Caco-2 (cell line): ENCODE measurements at regions not wholly inside any gene's neighbourhood (a gene's known extent, or its start where the extent isn't known, plus 50 kb on each side); places are given as distances from the start of the nearest gene placed in this dataset.

Source experiments
- BruUV-seq: library from RNA; stranded (reverse); fragments of 400-500 nt; replicated peaks from 2 replicates; lab custom pipeline; 2021; lab: Mats Ljungman, UMichigan
- CTCF ChIA-PET: fragments of 300-600 bp; sonication (Branson Sonifier 250); formaldehyde crosslinking; loops from one replicate; lab custom pipeline; 2022; ENCODE audit warnings: antibody characterized with exemption; lab: Charles Lee
- POLR2A ChIA-PET: fragments of 300-600 bp; sonication (Branson Sonifier 250); formaldehyde crosslinking; loops from one replicate; lab custom pipeline; 2022; ENCODE audit warnings: antibody characterized with exemption; lab: Charles Lee
- DNase-seq, 2 experiments: peaks; one replicate each; pipeline versions ENCODE4 v3.0.0 to v3.0.0-alpha.2; 2020 to 2022
- H3K27me3 ChIP-seq: replicated peaks from 2 replicates; pipeline ENCODE4 v1.6.0; 2011; ENCODE audit warnings: low read length; ENCODE audit not compliant: control insufficient read depth, insufficient read depth
- H3K36me3 ChIP-seq: 2 replicates; pipeline ENCODE4 v1.5.1; 2011; ENCODE audit warnings: low read length; ENCODE audit not compliant: control insufficient read depth, insufficient read depth
- H3K4me1 ChIP-seq: fragments of 250-450 bp; sonication (Bioruptor Pico); 2 replicates; pipeline ENCODE4 v1.5.1; 2020; ENCODE audit warnings: mild to moderate bottlenecking
- H3K4me3 ChIP-seq: 2 replicates; pipeline ENCODE4 v1.5.1; 2011; ENCODE audit warnings: low read depth, mild to moderate bottlenecking, control low read depth, low read length
- H3K9me3 ChIP-seq: fragments of 250-450 bp; sonication (Bioruptor Pico); 2 replicates; pipeline ENCODE4 v1.5.1; 2020; ENCODE audit warnings: mild to moderate bottlenecking, moderate library complexity
- H3K27ac Mint-ChIP-seq: one replicate; pipeline ENCODE4 v1.8.0; 2022; ENCODE audit warnings: mixed read lengths; ENCODE audit not compliant: unreplicated experiment
- H3K27me3 Mint-ChIP-seq: one replicate; pipeline ENCODE4 v1.8.0; 2022; ENCODE audit warnings: mixed read lengths; ENCODE audit not compliant: insufficient read depth, unreplicated experiment
- H3K36me3 Mint-ChIP-seq: one replicate; pipeline ENCODE4 v1.8.0; 2022; ENCODE audit warnings: mild to moderate bottlenecking, mixed read lengths; ENCODE audit not compliant: insufficient read depth, unreplicated experiment
- H3K4me1 Mint-ChIP-seq: one replicate; pipeline ENCODE4 v1.8.0; 2022; ENCODE audit warnings: low read depth, mixed read lengths; ENCODE audit not compliant: unreplicated experiment
- H3K4me3 Mint-ChIP-seq: one replicate; pipeline ENCODE4 v1.8.0; 2022; ENCODE audit warnings: mild to moderate bottlenecking, moderate library complexity, mixed read lengths; ENCODE audit not compliant: unreplicated experiment
- H3K9me3 Mint-ChIP-seq: one replicate; pipeline ENCODE4 v1.8.0; 2022; ENCODE audit warnings: mixed read lengths; ENCODE audit not compliant: unreplicated experiment
- CTCF ChIP-seq, 2 experiments: fragments of 200-600 bp in 1 of 2; IDR thresholded peaks; 1 replicate in 1 of 2; 2 replicates in 1 of 2; pipeline versions ENCODE4 v1.5.1 to v1.8.0; 2011 to 2022; ENCODE audit warnings: antibody characterized with exemption in 1 of 2, control low read depth in 1 of 2, inconsistent platforms in 1 of 2, low read depth in 1 of 2, low read length in 1 of 2, mild to moderate bottlenecking in 1 of 2, moderate library complexity in 1 of 2; ENCODE audit not compliant: insufficient read depth in 1 of 2, severe bottlenecking in 1 of 2, unreplicated experiment in 1 of 2
- intact Hi-C: fragments of 100-400 bp; cut with micrococcal nuclease; formaldehyde crosslinking; loops from one replicate; pipeline ENCODE4 v1.10.0; 2022; ENCODE audit not compliant: unreplicated experiment

GRCh38 chr7:49618028-49618427, 155.4 kb upstream of the VWC2 start:
- no peak overlapping the region for H3K4me3 Mint-ChIP-seq

GRCh38 chr7:49623943-49624342, 149.5 kb upstream of the VWC2 start:
- Mint-ChIP-seq H3K4me3 (no peak overlapping the region), H3K27me3 (no peaks in the 10 kb centered on the region), H3K36me3 (no peaks in the 10 kb centered on the region), H3K27ac (no peak overlapping the region), H3K9me3 (no peaks in the 10 kb centered on the region), H3K4me1 (no peaks in the 10 kb centered on the region)
- Histone ChIP-seq H3K36me3 (no peaks in the 10 kb centered on the region), H3K27me3 (no peaks in the 10 kb centered on the region; the same call in 1 of the 2 replicates), H3K4me3 (no peak overlapping the region), H3K4me1 (no peaks in the 10 kb centered on the region), H3K9me3 (peaks cover 3% of the 10 kb centered on the region; the same call in 1 of the 2 replicates)
- no peak for TF ChIP-seq CTCF (IDR thresholded peaks at IDR 0.05; ENCODE audit: insufficient read depth in 1 of 2, low read depth in 1 of 2, low read length in 1 of 2, severe bottlenecking in 1 of 2, unreplicated experiment in 1 of 2)
- no TSS peak for BruUV-seq
- CTCF ChIA-PET = no interaction called here
- no peak for DNase-seq
- POLR2A ChIA-PET = no interaction called here
- intact Hi-C loops = no loop called here

More at GRCh38 chr7:49618028-49618427, 155.4 kb upstream of the VWC2 start:
- POLR2A ChIA-PET = no interaction called here
- Mint-ChIP-seq H3K4me1 (no peaks in the 10 kb centered on the region), H3K27me3 (no peaks in the 10 kb centered on the region), H3K27ac (no peak overlapping the region), H3K36me3 (no peaks in the 10 kb centered on the region), H3K9me3 (no peaks in the 10 kb centered on the region)
- CTCF ChIA-PET = no interaction called here
- no peaks in the 10 kb centered on the region for H3K27me3 ChIP-seq
- no peak for DNase-seq
- peaks cover 3% of the 10 kb centered on the region; the same call in 1 of the 2 replicates for H3K9me3 ChIP-seq
- no peak overlapping the region for H3K4me3 ChIP-seq
- H3K36me3 ChIP-seq = no peaks in the 10 kb centered on the region
- intact Hi-C loops = no loop called here
- BruUV-seq = no TSS peak
- TF ChIP-seq CTCF (IDR thresholded peaks at IDR 0.05; ENCODE audit: insufficient read depth in 1 of 2, low read depth in 1 of 2, low read length in 1 of 2, severe bottlenecking in 1 of 2, unreplicated experiment in 1 of 2) = no peak
- H3K4me1 ChIP-seq = no peaks in the 10 kb centered on the region

- no peaks in the 10 kb centered on the region for H3K9me3 Mint-ChIP-seq
- peaks cover 3% of the 10 kb centered on the region; the same call in 1 of the 2 replicates for H3K9me3 ChIP-seq
- intact Hi-C loops = no loop called here
- no peaks in the 10 kb centered on the region for H3K4me1 ChIP-seq
- H3K36me3 ChIP-seq = no peaks in the 10 kb centered on the region
- TF ChIP-seq CTCF (IDR thresholded peaks at IDR 0.05; ENCODE audit: insufficient read depth in 1 of 2, low read depth in 1 of 2, low read length in 1 of 2, severe bottlenecking in 1 of 2, unreplicated experiment in 1 of 2) = no peak
- CTCF ChIA-PET = no interaction called here
- no peaks in the 10 kb centered on the region; the same call in 1 of the 2 replicates for H3K27me3 ChIP-seq
- H3K27ac Mint-ChIP-seq = no peak overlapping the region
- no peak overlapping the region for H3K4me3 ChIP-seq
- no peak overlapping the region for H3K4me3 Mint-ChIP-seq
- BruUV-seq = no TSS peak
- POLR2A ChIA-PET = no interaction called here
- no peaks in the 10 kb centered on the region for H3K27me3 Mint-ChIP-seq
- DNase-seq = no peak
- H3K36me3 Mint-ChIP-seq = no peaks in the 10 kb centered on the region
- H3K4me1 Mint-ChIP-seq = no peaks in the 10 kb centered on the region
Measured at GRCh38 chr7:49624611-49625010, 148.8 kb upstream of the VWC2 start.
